Left cardiac atrium (tissue), 4 donors: ENCODE measurements at regions not wholly inside any gene's neighbourhood (a gene's known extent, or its start where the extent isn't known, plus 50 kb on each side); places are given as distances from the start of the nearest gene placed in this dataset.
A peak's percentile ranks its signal among the peaks of the same experiment; 100 is the strongest.
"Not testable (repeated sequence)": the region's sequence is repeated elsewhere in the genome, so short reads cannot be mapped to it uniquely, and the experiment has no call there.

Experiments used
- ATAC-seq, 2 donors: fragments of 200-7000 bp; cut with Tn5 transposase; one replicate each; pipeline ENCODE4 v1.9.1; 2020; ENCODE audit warnings: mild to moderate bottlenecking in 2 of 2, moderate library complexity in 2 of 2
- DNase-seq: peaks from one replicate; pipeline ENCODE4 v3.0.0-alpha.2; 2020
- intact Hi-C, 2 donors: fragments of 100-400 bp; cut with DNase I; formaldehyde crosslinking; loops; one replicate each; pipeline versions ENCODE4 v1.14.1 to v1.15.1; 2022 to 2023
- donor health status: DM: no; HTN: yes; CAD: no.
- donor health status: DM: no; HTN: yes; CAD: no; lungs with severe emphysema.
- donor health status: DM: yes; HTN: yes; CAD: no.
- donor health status: Dilated cardiomyopathy.

- intact Hi-C loops: no loop called here
- DNase-seq (no peak), ATAC-seq (no peak)
These were observed 89.7 kb upstream of the TOP3B start for GRCh38 chr22:22072169-22072836.

GRCh38 chr22:22071455-22071854 is 88.9 kb upstream of the TOP3B start:
- DNase-seq: no peak
- intact Hi-C loops: no loop called here
- no peak for ATAC-seq

- DNase-seq: no peak
- no peak for ATAC-seq
- intact Hi-C loops: no loop called here
These were observed 87.8 kb upstream of the TOP3B start for GRCh38 chr22:22070371-22070824.

- DNase-seq (no peak), ATAC-seq (no peak)
- intact Hi-C loops: no loop called here
These were observed 87.1 kb upstream of the TOP3B start for GRCh38 chr22:22069450-22070370.

- ATAC-seq: no peak
- intact Hi-C loops: no loop called here
- DNase-seq: no peak
These were observed 86.1 kb upstream of the TOP3B start for GRCh38 chr22:22068657-22069056.

GRCh38 chr22:22068025-22068424 is 85.4 kb upstream of the TOP3B start:
- intact Hi-C loops: no loop called here
- DNase-seq: no peak
- ATAC-seq: no peak

GRCh38 chr22:22067192-22067591 is 84.6 kb upstream of the TOP3B start:
- ATAC-seq (no peak), DNase-seq (no peak)
- intact Hi-C loops: no loop called here

- no peak for DNase-seq
- ATAC-seq: no peak
- intact Hi-C loops: no loop called here
These were observed 82.0 kb upstream of the TOP3B start for GRCh38 chr22:22064580-22064979.

GRCh38 chr22:22062306-22062793 is 79.8 kb upstream of the TOP3B start:
- ATAC-seq: no peak
- DNase-seq: no peak
- intact Hi-C loops: no loop called here

- DNase-seq (no peak), ATAC-seq (peak; percentile 95)
- intact Hi-C loops: no loop called here
These were observed 78.8 kb upstream of the TOP3B start for GRCh38 chr22:22061085-22062077.

GRCh38 chr22:22060200-22061084 is 77.9 kb upstream of the TOP3B start:
- DNase-seq (peak; percentile 46), ATAC-seq (peak; percentile 50 to 68)
- intact Hi-C loops: no loop called here

- intact Hi-C loops: no loop called here
- DNase-seq: no peak
- no peak for ATAC-seq
These were observed 76.9 kb upstream of the TOP3B start for GRCh38 chr22:22059291-22060002.

- intact Hi-C loops: no loop called here
- DNase-seq: no peak
- no peak for ATAC-seq
These were observed 76.2 kb upstream of the TOP3B start for GRCh38 chr22:22058633-22059290.

GRCh38 chr22:22057617-22058378 is 75.2 kb upstream of the TOP3B start:
- intact Hi-C loops: no loop called here
- ATAC-seq (no peak), DNase-seq (no peak)

- ATAC-seq, DNase-seq, intact Hi-C loops: not testable (repeated sequence)
These were observed 74.4 kb upstream of the TOP3B start for GRCh38 chr22:22056809-22057594.
